ENCODE measurements at regions not wholly inside any gene's neighbourhood (a gene's known extent, or its start where the extent isn't known, plus 50 kb on each side); places are given as distances from the start of the nearest gene placed in this dataset.
"Not testable (repeated sequence)": the region's sequence is repeated elsewhere in the genome, so short reads cannot be mapped to it uniquely, and the experiment has no call there.

DNA sequence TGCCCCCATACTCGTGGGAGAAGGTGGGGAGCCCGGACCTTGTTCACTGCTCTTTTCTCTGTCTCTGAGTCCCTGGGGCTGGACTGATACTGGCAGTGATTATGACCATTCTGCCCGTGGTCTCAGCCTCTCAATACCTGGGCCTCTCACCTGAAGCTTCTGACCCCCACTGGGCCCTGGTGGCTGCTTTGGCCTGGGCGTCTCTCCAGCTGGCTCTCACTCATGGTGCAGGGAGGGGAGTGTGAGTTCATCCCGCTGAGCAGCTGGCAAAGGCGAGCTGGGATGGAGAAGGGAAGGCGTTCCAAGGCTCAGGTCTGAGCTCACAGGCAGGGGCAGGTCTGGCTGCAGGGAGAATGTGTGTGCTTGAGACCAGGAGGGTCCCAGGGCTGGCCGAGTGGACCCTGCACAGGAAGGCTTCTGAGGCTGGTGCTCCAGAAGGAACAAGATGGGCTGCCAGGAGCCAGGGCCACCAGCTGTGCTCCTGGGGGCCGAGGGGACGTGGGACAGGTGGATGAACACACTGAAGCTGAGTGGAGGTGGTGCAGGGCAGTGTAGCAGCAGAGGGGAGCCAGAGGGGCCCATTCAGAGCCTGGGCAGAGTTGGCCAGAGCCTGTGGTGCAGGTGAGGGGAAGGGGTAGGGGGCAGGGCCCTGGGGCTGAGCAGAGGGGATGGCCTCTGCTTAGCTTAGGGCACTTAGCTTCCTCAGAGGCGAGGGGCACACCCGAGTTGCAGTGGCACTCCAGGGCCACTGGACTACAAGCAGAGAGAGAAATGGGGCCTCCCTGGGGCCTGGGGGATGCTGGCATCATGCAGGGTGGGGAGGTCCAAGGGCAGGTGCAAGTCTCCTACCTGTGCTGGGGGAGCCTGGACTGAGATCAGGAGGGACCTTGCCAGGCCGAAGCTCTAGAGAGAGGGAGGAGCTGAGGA, 122.5 kb downstream of the TMEM121 start:
- H3K4me1 Mint-ChIP-seq (ENCODE audit: low read depth); H3K4me3 Mint-ChIP-seq (ENCODE audit: low read depth); H3K9me3 Mint-ChIP-seq; DNase-seq (ENCODE audit: low spot score); H3K27ac Mint-ChIP-seq; H3K36me3 Mint-ChIP-seq (ENCODE audit: low read depth); H3K27me3 Mint-ChIP-seq (ENCODE audit: low read depth); intact Hi-C loops (cut with micrococcal nuclease): not testable (repeated sequence)

DNA sequence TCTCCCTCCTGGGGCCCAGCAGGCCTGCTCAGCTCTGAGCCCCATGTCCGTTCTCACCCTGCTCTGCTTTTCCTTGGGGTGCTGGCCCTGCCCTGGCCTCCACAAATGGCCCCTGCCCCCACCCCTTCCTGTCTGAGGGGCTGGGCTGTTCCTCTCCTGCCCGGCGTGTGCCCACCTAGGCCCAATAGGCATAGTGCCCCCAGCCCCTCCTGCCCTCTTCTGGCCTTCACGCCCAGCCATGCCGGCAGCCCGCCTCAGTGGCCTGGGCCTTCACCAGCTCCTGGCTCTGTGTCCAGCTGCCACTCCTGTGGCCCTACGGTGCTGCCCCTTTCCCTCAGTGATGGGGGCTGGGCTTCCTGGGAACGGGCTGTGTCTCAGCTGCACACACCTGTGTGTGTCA, 125.9 kb downstream of the TMEM121 start:
- not testable (repeated sequence) for H3K27me3 Mint-ChIP-seq (ENCODE audit: low read depth); H3K9me3 Mint-ChIP-seq

DNA sequence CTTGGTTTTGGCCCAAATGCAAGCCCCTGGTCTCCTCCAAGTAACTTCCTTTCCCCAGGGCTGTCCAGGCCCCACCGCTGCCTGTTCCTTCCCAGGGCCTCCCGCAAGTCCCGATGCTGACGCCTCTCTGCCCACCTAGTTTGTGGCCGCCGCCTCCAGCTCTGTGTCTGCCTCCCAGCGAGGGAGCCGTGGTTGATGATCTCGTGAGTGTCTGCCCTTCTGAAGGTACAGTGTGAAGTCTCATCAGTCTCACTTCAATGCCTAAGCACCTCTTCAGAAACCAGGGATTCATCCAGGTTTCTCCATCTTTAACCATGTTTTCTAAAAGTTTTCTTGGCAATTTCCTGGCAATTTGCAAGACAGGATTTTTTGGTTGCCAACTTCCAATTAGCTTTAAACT, 127.5 kb downstream of the TMEM121 start:
- H3K27ac Mint-ChIP-seq; H3K36me3 Mint-ChIP-seq (ENCODE audit: low read depth); H3K4me1 Mint-ChIP-seq (ENCODE audit: low read depth); H3K27me3 Mint-ChIP-seq (ENCODE audit: low read depth); H3K4me3 Mint-ChIP-seq (ENCODE audit: low read depth); H3K9me3 Mint-ChIP-seq; DNase-seq (ENCODE audit: low spot score); intact Hi-C loops (cut with micrococcal nuclease): not testable (repeated sequence)

More for the DNA sequence above, 125.9 kb downstream of the TMEM121 start:
- H3K4me1 Mint-ChIP-seq (ENCODE audit: low read depth); H3K27ac Mint-ChIP-seq; H3K4me3 Mint-ChIP-seq (ENCODE audit: low read depth); DNase-seq (ENCODE audit: low spot score); intact Hi-C loops (cut with micrococcal nuclease); H3K36me3 Mint-ChIP-seq (ENCODE audit: low read depth): not testable (repeated sequence)

DNA sequence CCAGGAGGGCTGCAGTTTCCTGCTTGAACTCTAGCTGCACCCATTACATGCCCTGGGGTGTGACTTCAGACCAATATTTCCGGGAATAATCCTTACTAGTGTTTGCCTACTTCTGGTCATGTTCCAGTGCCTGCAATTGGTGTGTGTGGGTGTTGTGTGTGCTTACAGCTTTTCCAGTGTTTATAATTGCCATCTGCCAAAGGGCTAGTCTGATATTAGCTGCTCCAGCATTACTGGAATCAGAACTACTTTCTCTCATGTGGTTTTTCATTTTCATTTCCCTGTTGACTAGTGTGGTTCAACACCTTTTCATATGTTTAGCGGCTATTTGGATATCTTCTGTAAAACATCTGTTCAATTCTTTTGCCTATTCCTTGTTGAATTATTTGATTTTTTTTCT, 132.9 kb downstream of the TMEM121 start:
- intact Hi-C loops (cut with micrococcal nuclease); H3K9me3 Mint-ChIP-seq; H3K4me3 Mint-ChIP-seq (ENCODE audit: low read depth); H3K27me3 Mint-ChIP-seq (ENCODE audit: low read depth); H3K27ac Mint-ChIP-seq; H3K4me1 Mint-ChIP-seq (ENCODE audit: low read depth); DNase-seq (ENCODE audit: low spot score); H3K36me3 Mint-ChIP-seq (ENCODE audit: low read depth): not testable (repeated sequence)

DNA sequence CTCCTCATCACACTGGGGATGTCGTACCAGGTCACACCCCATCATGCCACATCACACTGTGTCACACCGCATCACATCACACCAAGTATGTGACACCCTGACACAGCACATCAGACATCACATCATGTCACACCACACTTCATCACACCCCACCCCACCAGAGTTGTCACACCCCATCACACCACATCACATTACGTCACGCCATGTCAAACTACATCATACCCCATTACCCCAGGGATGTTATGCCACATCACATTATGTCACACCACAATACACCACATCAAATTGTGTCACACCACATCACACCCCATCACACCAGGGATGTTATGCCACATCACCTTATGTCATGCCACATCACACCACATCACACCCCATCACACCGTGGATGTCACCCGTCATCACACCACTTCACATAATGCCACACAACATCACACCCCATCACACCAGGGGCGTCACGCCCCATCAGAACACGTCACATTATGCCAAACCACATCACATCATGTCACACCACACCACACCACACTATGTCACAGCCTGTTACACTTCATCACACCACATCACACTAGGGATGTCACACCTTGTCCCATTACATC, 133.6 kb downstream of the TMEM121 start:
- intact Hi-C loops (cut with micrococcal nuclease) = no loop called here
- Mint-ChIP-seq H3K27ac (no peak overlapping the region), H3K4me1 (ENCODE audit: low read depth) (no peaks in the 10 kb centered on the region), H3K36me3 (ENCODE audit: low read depth) (no peaks in the 10 kb centered on the region), H3K27me3 (ENCODE audit: low read depth) (peaks cover 3% of the 10 kb centered on the region), H3K9me3 (peaks cover 9% of the 10 kb centered on the region), H3K4me3 (ENCODE audit: low read depth) (no peak overlapping the region)
- no peak for DNase-seq (ENCODE audit: low spot score)

DNA sequence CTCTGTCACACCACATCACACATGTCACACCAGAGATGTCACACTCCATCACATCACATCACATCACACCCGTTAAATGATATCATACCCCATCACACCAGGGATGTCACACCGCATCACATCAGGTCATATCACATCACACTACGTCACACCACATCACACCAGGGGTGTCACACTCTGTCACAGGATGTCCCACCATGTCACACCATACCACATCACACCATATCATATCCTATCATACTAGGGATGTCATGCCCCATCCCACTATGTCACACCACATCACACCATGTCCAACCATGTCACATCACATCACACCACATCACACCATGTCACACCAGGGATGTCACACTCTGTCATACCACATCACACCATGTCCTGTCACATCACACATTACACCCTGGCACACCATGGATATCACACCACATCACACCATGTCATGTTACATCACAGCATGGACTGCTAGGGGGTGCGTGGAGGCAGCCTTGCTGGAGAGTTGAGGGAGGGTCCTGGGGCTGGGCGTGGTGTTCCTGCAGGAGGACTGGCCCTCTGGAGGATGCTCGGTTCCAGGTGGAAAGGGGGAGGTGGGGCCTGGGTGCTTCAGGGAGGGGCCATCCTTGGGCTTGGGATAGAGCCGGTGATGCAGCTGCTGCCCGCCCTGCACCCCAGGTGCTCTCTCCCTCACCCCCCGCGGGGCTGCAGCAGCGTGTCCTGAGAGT, 134.6 kb downstream of the TMEM121 start:
- Mint-ChIP-seq H3K27ac (no peak overlapping the region), H3K4me1 (ENCODE audit: low read depth) (no peaks in the 10 kb centered on the region), H3K4me3 (ENCODE audit: low read depth) (no peak overlapping the region), H3K9me3 (peaks cover 9% of the 10 kb centered on the region), H3K27me3 (ENCODE audit: low read depth) (peaks cover 3% of the 10 kb centered on the region), H3K36me3 (ENCODE audit: low read depth) (no peaks in the 10 kb centered on the region)
- intact Hi-C loops (cut with micrococcal nuclease) = no loop called here
- DNase-seq (ENCODE audit: low spot score) = no peak

DNA sequence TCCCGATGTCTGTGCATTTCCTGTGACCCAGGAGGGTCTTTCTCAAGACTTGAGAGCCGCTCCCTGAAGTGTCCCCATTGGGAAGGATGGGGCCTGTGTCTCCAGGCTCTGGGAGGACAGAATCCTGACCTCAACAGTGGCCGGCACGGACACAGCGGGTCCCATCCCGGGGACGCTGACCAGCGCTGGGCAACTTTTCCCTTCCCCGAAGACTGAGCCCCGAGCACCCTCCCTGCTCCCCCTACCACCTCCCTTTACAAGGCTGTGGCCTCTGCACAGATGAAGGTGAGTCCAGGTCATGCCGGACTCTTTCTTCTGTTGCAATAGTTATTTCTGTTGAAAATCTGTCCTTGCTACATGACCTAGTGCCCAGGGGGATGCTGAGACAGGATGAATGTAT, 135.7 kb downstream of the TMEM121 start:
- not testable (repeated sequence) for H3K4me1 Mint-ChIP-seq (ENCODE audit: low read depth)

DNA sequence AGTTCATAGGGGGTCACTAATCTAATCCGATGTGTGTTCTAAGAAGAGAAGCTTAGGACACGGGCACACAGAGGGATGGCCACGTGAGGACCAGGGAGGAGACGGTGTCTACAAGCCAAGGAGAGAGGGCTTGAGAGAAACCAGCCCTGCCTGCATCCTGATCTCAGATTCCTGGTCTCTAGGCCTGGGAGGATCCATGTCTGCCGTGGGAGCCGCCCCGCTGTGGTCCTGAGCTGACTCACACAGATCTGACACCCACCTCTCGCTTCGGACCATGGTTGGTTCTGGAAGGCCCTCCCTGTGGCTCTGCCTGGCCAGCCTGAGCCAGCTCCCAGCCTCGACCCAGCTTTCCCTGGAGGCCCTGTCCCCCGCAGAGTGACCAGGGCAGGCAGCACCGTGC, 136.2 kb downstream of the TMEM121 start:
- H3K27ac Mint-ChIP-seq; H3K27me3 Mint-ChIP-seq (ENCODE audit: low read depth); intact Hi-C loops (cut with micrococcal nuclease); H3K9me3 Mint-ChIP-seq; H3K36me3 Mint-ChIP-seq (ENCODE audit: low read depth); DNase-seq (ENCODE audit: low spot score); H3K4me1 Mint-ChIP-seq (ENCODE audit: low read depth); H3K4me3 Mint-ChIP-seq (ENCODE audit: low read depth): not testable (repeated sequence)

More for the DNA sequence above, 135.7 kb downstream of the TMEM121 start:
- H3K27ac Mint-ChIP-seq; H3K27me3 Mint-ChIP-seq (ENCODE audit: low read depth); intact Hi-C loops (cut with micrococcal nuclease); H3K9me3 Mint-ChIP-seq; H3K4me3 Mint-ChIP-seq (ENCODE audit: low read depth); H3K36me3 Mint-ChIP-seq (ENCODE audit: low read depth); DNase-seq (ENCODE audit: low spot score): not testable (repeated sequence)

DNA sequence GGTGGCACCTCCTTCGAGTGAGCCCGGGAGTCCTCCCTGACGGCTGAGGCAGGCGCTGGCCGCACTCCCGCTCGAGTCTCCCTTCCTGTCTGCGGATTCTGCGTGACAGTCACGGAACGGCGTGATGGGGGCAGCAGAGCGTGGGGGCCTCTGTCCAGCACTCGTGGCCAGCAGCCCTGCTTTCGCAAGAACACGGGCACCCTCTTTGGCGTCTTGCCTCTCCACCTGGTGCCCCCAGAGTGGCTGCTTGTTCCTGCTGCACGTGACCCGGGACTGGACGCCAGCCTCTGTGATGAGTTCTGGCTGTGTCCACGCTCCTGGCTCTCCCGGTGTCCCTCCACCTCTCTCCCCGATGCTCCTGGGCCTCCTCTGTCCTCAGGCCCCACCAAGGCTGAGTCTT, 136.9 kb downstream of the TMEM121 start:
- intact Hi-C loops (cut with micrococcal nuclease); DNase-seq (ENCODE audit: low spot score); H3K27ac Mint-ChIP-seq; H3K4me3 Mint-ChIP-seq (ENCODE audit: low read depth); H3K9me3 Mint-ChIP-seq; H3K4me1 Mint-ChIP-seq (ENCODE audit: low read depth); H3K36me3 Mint-ChIP-seq (ENCODE audit: low read depth); H3K27me3 Mint-ChIP-seq (ENCODE audit: low read depth): not testable (repeated sequence)

DNA sequence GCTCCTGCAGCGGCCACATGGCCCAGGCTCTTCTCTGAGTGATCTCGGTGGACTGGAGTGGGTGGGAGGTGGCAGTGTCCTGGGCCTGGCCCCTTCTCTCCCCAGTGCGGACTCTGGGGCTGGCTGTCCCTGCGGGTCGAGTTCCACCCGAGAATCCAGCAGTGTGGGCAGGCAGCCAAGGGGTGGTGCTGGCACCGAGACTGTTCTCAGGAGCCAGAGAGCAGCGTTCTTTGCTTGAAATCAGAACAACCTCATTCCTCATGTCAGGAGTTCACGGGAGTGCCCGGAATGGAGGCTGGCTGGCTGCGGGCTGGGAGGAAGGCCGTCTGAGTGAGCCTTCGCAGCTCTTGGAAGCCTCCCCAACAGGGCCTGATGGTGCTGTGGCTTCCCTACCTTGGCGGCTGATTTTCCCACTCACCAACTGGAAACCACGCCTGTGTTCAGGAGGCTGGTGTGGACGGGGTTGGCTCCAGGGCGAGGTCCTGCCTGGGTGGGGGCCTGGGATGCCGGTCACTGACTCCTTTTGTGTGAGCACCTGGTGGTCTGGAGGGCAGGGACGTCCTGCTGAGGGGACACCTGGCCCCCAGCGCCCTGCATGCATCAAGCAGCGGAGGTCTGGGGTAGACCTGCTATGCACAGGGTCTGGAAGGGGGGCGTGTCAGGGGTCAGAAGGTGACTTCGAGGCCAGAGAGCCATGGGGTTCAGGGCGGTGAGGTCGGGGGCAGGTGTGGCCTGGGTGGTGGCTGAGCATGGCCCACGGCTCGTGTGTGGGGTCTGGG, 137.6 kb downstream of the TMEM121 start:
- H3K27ac Mint-ChIP-seq; H3K4me3 Mint-ChIP-seq (ENCODE audit: low read depth); H3K9me3 Mint-ChIP-seq; intact Hi-C loops (cut with micrococcal nuclease); H3K4me1 Mint-ChIP-seq (ENCODE audit: low read depth); H3K36me3 Mint-ChIP-seq (ENCODE audit: low read depth); H3K27me3 Mint-ChIP-seq (ENCODE audit: low read depth); DNase-seq (ENCODE audit: low spot score): not testable (repeated sequence)

DNA sequence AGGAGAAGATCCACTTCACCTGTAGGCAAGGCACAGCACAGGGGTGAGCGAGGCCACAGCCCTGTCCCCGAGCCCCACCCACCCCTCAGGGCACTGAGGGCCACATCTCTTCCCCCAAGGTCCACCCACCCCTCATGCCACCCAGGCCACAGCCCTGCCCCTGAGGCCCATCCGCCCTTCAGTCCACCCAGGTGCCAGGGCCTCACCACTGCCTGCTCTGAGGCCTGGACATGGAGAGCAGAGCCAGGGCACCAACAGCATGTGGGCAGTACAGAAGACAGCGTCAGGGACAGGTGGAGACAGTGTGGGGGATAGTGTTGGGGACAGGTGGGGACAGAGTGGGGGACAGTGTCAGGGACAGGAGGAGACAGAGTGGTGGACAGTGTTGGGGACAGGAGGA, 138.3 kb downstream of the TMEM121 start:
- intact Hi-C loops (cut with micrococcal nuclease) = no loop called here
- Mint-ChIP-seq H3K27me3 (ENCODE audit: low read depth) (no peaks in the 10 kb centered on the region), H3K36me3 (ENCODE audit: low read depth) (no peaks in the 10 kb centered on the region), H3K27ac (no peak overlapping the region), H3K4me1 (ENCODE audit: low read depth) (no peaks in the 10 kb centered on the region), H3K4me3 (ENCODE audit: low read depth) (no peak overlapping the region), H3K9me3 (peaks cover 8% of the 10 kb centered on the region)
- DNase-seq (ENCODE audit: low spot score) = no peak

DNA sequence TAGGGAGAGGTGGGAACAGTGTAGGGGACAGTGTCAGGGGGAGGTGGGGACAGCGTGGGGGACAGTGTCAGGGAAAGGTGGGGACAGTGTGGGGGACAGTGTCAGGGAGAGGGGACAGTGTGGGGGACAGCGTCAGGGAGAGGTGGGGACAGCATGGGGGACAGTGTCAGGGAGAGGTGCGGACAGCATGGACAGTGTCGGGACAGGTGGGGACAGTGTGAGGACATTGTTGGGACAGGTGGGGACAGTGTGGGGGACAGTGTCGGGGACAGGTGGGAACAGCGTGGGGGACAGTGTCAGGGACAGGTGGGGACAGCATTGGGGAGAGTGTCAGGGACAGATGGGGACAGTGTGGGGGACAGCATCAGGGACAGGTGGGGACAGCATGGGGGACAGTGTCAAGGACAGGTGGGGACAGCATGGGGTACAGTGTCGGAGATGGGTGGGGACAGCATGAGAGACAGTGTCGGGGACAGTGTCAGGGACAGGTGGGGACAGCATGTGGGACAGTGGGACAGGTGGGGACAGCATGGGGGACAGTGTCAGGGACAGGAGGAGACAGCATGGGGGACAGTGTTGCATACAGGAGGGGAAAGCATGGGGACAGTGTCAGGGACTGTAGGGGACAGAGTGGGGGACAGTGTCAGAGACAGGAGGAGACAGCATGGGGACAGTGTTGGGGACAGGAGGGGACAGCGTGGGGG, 139.0 kb downstream of the TMEM121 start:
- Mint-ChIP-seq H3K27me3 (ENCODE audit: low read depth) (no peaks in the 10 kb centered on the region), H3K4me1 (ENCODE audit: low read depth) (no peaks in the 10 kb centered on the region), H3K27ac (no peak overlapping the region), H3K4me3 (ENCODE audit: low read depth) (no peak overlapping the region), H3K9me3 (peaks cover under 1% of the 10 kb centered on the region), H3K36me3 (ENCODE audit: low read depth) (no peaks in the 10 kb centered on the region)
- no peak for DNase-seq (ENCODE audit: low spot score)
- intact Hi-C loops (cut with micrococcal nuclease) = no loop called here

All from activated T-helper 2 cell treated with anti-CD3 and anti-CD28 coated beads, Interferon-gamma antibody, Interleukin-2, Interleukin-4, amounts not matched to agents 10 μg/mL and 5 μg/mL and 100 μg/mL, durations not matched to agents 14 hours and 24 hours and 36 hours (primary cell).